Heart right ventricle (tissue), 16 donors: ENCODE measurements at regions not wholly inside any gene's neighbourhood (a gene's known extent, or its start where the extent isn't known, plus 50 kb on each side); places are given as distances from the start of the nearest gene placed in this dataset.

Source experiments
- ATAC-seq, 8 donors: fragments of 200-7000 bp; cut with Tn5 transposase; one replicate each; pipeline ENCODE4 v1.9.1; 2020; ENCODE audit warnings: mild to moderate bottlenecking in 8 of 8, moderate library complexity in 8 of 8, moderate number of reproducible peaks in 1 of 8
- DNase-seq, 2 donors: peaks; one replicate each; pipeline ENCODE4 v3.0.0-alpha.2; 2020
- H3K27ac ChIP-seq, 10 donors: fragments of 200-600 bp; sonication (generic) in 2 of 10; one replicate each; pipeline versions ENCODE4 v1.5.0 to v1.8.0; 2020 to 2022; ENCODE audit warnings: mild to moderate bottlenecking in 3 of 10
- H3K27me3 ChIP-seq, 7 donors: fragments of 200-600 bp; one replicate each; pipeline ENCODE4 v1.8.0; 2021 to 2022; ENCODE audit warnings: mild to moderate bottlenecking in 2 of 7
- H3K36me3 ChIP-seq, 9 donors: fragments of 200-600 bp; sonication (generic) in 1 of 9; one replicate each; pipeline versions ENCODE4 v1.5.0 to v1.8.0; 2020 to 2022; ENCODE audit warnings: mild to moderate bottlenecking in 2 of 9
- H3K4me1 ChIP-seq, 9 donors: fragments of 200-600 bp; sonication (generic) in 1 of 9; one replicate each; pipeline versions ENCODE4 v1.5.0 to v1.8.0; 2020 to 2022; ENCODE audit warnings: mild to moderate bottlenecking in 4 of 9
- H3K4me3 ChIP-seq, 10 donors: fragments of 200-600 bp; sonication (generic) in 2 of 10; one replicate each; pipeline versions ENCODE4 v1.5.0 to v1.8.0; 2020 to 2022; ENCODE audit warnings: mild to moderate bottlenecking in 7 of 10, moderate library complexity in 2 of 10
- H3K9me3 ChIP-seq, 11 donors: fragments of 200-600 bp in 10 of 11; sonication (generic) in 2 of 11; one replicate each; pipeline versions ENCODE4 v1.5.0 to v1.8.0; 2013 to 2022; ENCODE audit warnings: mild to moderate bottlenecking in 2 of 11, control low read depth in 1 of 11, moderate library complexity in 1 of 11
- CTCF ChIP-seq, 9 donors: fragments of 200-600 bp; sonication (generic) in 2 of 9; IDR thresholded peaks; one replicate each; pipeline versions ENCODE4 v1.5.0 to v1.8.0; 2021 to 2022; ENCODE audit warnings: antibody characterized with exemption in 9 of 9, mild to moderate bottlenecking in 5 of 9, moderate library complexity in 1 of 9
- WGBS, 2 donors: extraction: QIAGEN DNeasy Blood & Tissue Kit; methylation state at CpG; one replicate each; pipeline ENCODE4 v1.1.7; 2013; ENCODE audit warnings: inconsistent platforms in 1 of 2; 5-methylcytosine and 5-hydroxymethylcytosine counted together
- intact Hi-C, 10 donors: fragments of 100-400 bp; cut with DNase I; formaldehyde crosslinking; loops; one replicate each; pipeline versions ENCODE4 v1.11.1 to v1.14.2; 2022
- donor health status: Arrhythmogenic right ventricular cardiomyopathy.
- donor health status: ischemic (EF 13 %, LVEDD 7.1; RV severe dilation, severe dysfunction).
- donor health status: healthy with polysubstance abuse.
- donor health status: DM: no; HTN: yes; CAD: no.
- donor health status: DM: no; HTN: no; CAD: no.
- donor health status: ischemic (EF 25% LVEDD 6.9; RV normal size, moderate dysfunction).
- donor health status: ischemic (EF 25% LVEDD 5.7; RV mildly dilated, moderate dysfunction).
- donor health status: healthy.
- donor health status: DM: yes; HTN: yes; CAD: no.
- donor health status: Ischemic cardiomyopathy.
- donor health status: ischemic (EF 35%, LVEDD 5.7; RV mildly dilated, moderate dysfunction).
- donor health status: nonischemic (EF 11% LVEDD 7.7; RV severe dilation, severe dysfunction).
- donor health status: DM: yes; HTN: yes; CAD: no.
- donor health status: PGD.
- donor health status: ischemic (EF 29% LVEDD 5.4; RV normal size, mild dysfunction).
- donor health status: nonischemic (EF 23%, LVEDD 6.1; RV moderate dilation, normal function).

- H3K36me3 ChIP-seq = no peaks in the 10 kb centered on the region
- intact Hi-C loops = no loop called here
- DNase-seq (no peak), ATAC-seq (no peak)
- H3K27me3 ChIP-seq = no peaks in the 10 kb centered on the region
- peaks cover 0 to 15% (median 0%) of the 10 kb centered on the region in 9 donors for H3K4me1 ChIP-seq
- no peak for TF ChIP-seq CTCF (IDR thresholded peaks at IDR 0.05)
- H3K4me3 ChIP-seq = no peak overlapping the region
- peaks cover 0 to 21% (median 12%) of the 10 kb centered on the region in 11 donors for H3K9me3 ChIP-seq
- 75 to 77% methylated on average over 3 of the region's 3 CpGs for WGBS, 2 donors
- no peak overlapping the region for H3K27ac ChIP-seq
Observed at GRCh38 chr4:124907881-124908280, 195.3 kb upstream of the ANKRD50 start.

- TF ChIP-seq CTCF (IDR thresholded peaks at IDR 0.05) = no peak
- intact Hi-C loops = no loop called here
- H3K9me3 ChIP-seq = no peaks in the 10 kb centered on the region
- no peaks in the 10 kb centered on the region for H3K36me3 ChIP-seq
- ATAC-seq = no peak
- no peak overlapping the region for H3K4me3 ChIP-seq
- DNase-seq = no peak
- peaks cover 0 to 15% (median 0%) of the 10 kb centered on the region in 9 donors for H3K4me1 ChIP-seq
- no peak overlapping the region for H3K27ac ChIP-seq
- no peaks in the 10 kb centered on the region for H3K27me3 ChIP-seq
- WGBS, 2 donors = 58 to 64% methylated on average over 4 of the region's 4 CpGs
Observed at GRCh38 chr4:124905441-124905840, 192.9 kb upstream of the ANKRD50 start.

- DNase-seq = no peak
- H3K4me3 ChIP-seq = no peak overlapping the region
- no peaks in the 10 kb centered on the region for H3K27me3 ChIP-seq
- ATAC-seq = peak in 1 of 8 donors; percentile 52
- TF ChIP-seq CTCF (IDR thresholded peaks at IDR 0.05) = no peak
- H3K27ac ChIP-seq = peak overlapping the region in 4 of 10 donors; percentile 20 to 71 (median 42)
- intact Hi-C loops = no loop called here
- H3K36me3 ChIP-seq = no peaks in the 10 kb centered on the region
- H3K9me3 ChIP-seq = no peaks in the 10 kb centered on the region
- H3K4me1 ChIP-seq = peaks cover 0 to 15% (median 0%) of the 10 kb centered on the region in 9 donors
Observed at GRCh38 chr4:124904723-124905388, 192.3 kb upstream of the ANKRD50 start.

- Histone ChIP-seq H3K27ac (peak overlapping the region in 6 of 10 donors; percentile 19 to 71 (median 49)), H3K4me3 (peak overlapping the region in 6 of 10 donors; percentile 18 to 34 (median 29)), H3K9me3 (no peaks in the 10 kb centered on the region), H3K4me1 (peaks cover 0 to 15% (median 0%) of the 10 kb centered on the region in 9 donors), H3K27me3 (no peaks in the 10 kb centered on the region), H3K36me3 (no peaks in the 10 kb centered on the region)
- 16 to 26% methylated on average over 6 of the region's 6 CpGs for WGBS, 2 donors
- DNase-seq (peak in 1 of 2 donors; percentile 46), ATAC-seq (peak; percentile 76 to 98 (median 96))
- intact Hi-C loops = no loop called here
- no peak for TF ChIP-seq CTCF (IDR thresholded peaks at IDR 0.05)
Observed at GRCh38 chr4:124903995-124904722, 191.6 kb upstream of the ANKRD50 start.
